ENCODE measurements at regions not wholly inside any gene's neighbourhood (a gene's known extent, or its start where the extent isn't known, plus 50 kb on each side); places are given as distances from the start of the nearest gene placed in this dataset.

- no peak for TF ChIP-seq MYC (IDR thresholded peaks at IDR 0.05; ENCODE audit: borderline replicate concordance, low read length)
- TF ChIP-seq, protein P1, sequence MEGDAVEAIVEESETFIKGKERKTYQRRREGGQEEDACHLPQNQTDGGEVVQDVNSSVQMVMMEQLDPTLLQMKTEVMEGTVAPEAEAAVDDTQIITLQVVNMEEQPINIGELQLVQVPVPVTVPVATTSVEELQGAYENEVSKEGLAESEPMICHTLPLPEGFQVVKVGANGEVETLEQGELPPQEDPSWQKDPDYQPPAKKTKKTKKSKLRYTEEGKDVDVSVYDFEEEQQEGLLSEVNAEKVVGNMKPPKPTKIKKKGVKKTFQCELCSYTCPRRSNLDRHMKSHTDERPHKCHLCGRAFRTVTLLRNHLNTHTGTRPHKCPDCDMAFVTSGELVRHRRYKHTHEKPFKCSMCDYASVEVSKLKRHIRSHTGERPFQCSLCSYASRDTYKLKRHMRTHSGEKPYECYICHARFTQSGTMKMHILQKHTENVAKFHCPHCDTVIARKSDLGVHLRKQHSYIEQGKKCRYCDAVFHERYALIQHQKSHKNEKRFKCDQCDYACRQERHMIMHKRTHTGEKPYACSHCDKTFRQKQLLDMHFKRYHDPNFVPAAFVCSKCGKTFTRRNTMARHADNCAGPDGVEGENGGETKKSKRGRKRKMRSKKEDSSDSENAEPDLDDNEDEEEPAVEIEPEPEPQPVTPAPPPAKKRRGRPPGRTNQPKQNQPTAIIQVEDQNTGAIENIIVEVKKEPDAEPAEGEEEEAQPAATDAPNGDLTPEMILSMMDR (IDR thresholded peaks at IDR 0.05) = no peak
- TF ChIP-seq, protein P2, sequence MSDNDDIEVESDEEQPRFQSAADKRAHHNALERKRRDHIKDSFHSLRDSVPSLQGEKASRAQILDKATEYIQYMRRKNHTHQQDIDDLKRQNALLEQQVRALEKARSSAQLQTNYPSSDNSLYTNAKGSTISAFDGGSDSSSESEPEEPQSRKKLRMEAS (IDR thresholded peaks at IDR 0.05) = no peak
- no peak for TF ChIP-seq BHLHE40 (IDR thresholded peaks at IDR 0.05; ENCODE audit: low read depth, low read length)
- TF ChIP-seq CEBPB (IDR thresholded peaks at IDR 0.05) = no peak
- TF ChIP-seq RFX5 (IDR thresholded peaks at IDR 0.05) = no peak
- TF ChIP-seq JUN (IDR thresholded peaks at IDR 0.05) = no peak
- TF ChIP-seq GATA3 (IDR thresholded peaks at IDR 0.05; ENCODE audit: borderline replicate concordance) = no peak
- no peak for TF ChIP-seq ELK1 (IDR thresholded peaks at IDR 0.05; ENCODE audit: low read depth, low read length)
- no peak for TF ChIP-seq HOXA7 (CRISPR knock-in tag; IDR thresholded peaks at IDR 0.05)
- TF ChIP-seq POLR2A (IDR thresholded peaks at IDR 0.05; ENCODE audit: low read length) = no peak
- no peak for TF ChIP-seq REST (IDR thresholded peaks at IDR 0.05)
These were observed 609.0 kb upstream of the STXBP6 start for GRCh38 chr14:25658988-25659387.
